Inflammatory macrophage (primary cell): ENCODE measurements at regions not wholly inside any gene's neighbourhood (a gene's known extent, or its start where the extent isn't known, plus 50 kb on each side); places are given as distances from the start of the nearest gene placed in this dataset.

Experiments
- DNase-seq, 2 donors: peaks; one replicate each; pipeline ENCODE4 v3.0.0-alpha.2; 2020 to 2022

DNA sequence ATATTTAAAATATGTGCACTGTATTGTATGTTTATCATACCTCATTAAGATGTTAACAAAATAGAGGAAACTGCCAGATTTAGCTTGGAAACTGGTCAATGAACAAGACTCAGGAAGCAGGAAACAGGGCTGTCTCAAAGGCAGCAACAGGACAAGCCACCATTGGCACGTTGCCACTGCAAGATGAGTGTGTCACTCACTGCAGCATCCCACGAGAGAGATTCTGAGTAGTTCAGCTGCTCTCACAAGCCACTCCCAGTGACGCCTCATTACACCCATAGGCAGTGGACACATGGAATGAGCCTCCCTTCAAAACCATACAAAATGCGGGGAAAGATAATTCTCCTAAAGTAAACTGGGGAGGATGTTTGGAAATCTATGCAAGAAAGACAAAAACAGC is 181.9 kb upstream of the DLGAP1 start:
- no peak for DNase-seq

DNA sequence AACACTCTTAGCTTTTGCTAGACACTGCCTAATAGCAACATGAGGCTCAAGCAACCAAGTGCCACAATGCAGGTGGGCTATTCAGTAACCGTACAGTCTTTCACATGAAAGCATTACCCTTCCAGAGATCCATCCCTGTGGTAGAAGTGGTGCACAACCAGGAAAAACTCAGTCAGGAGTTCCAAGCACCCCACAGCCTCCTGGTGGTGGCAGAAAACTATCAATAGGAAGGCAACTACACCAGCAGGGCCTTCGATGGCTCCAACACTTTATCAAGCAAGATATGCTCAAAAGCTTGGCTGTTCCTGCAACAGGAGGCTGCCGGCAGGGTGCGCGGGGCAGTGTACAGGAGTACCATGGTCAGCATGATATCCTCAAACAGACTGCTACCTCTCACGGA is 176.1 kb upstream of the DLGAP1 start:
- DNase-seq: no peak

GRCh38 chr18:4605212-4605611 is 150.1 kb upstream of the DLGAP1 start:
- no peak for DNase-seq

- DNase-seq: no peak
Observed at GRCh38 chr18:4603955-4604354, 148.8 kb upstream of the DLGAP1 start.

DNA sequence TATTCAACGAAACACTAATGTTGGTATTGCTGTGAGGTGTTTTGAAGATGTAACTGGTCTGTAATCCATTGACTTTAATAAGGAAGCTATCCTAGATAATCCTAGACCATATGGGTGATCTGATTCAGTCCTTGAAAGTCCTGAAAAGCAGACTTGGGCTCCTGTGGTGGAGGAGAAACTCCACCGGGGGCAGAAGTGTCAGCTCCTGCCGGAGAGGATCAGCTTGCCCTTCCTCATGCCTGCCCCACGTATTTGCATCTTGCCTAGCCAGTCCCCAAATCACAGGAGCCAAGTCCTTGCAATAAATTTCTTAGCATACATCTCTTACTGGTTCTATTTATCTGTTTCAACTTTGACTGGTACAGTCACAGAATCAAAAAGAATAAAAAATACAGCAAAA is 144.2 kb upstream of the DLGAP1 start:
- DNase-seq: no peak

GRCh38 chr18:4597301-4597700 is 142.2 kb upstream of the DLGAP1 start:
- no peak for DNase-seq

GRCh38 chr18:4593895-4594294 is 138.8 kb upstream of the DLGAP1 start:
- DNase-seq: no peak

DNA sequence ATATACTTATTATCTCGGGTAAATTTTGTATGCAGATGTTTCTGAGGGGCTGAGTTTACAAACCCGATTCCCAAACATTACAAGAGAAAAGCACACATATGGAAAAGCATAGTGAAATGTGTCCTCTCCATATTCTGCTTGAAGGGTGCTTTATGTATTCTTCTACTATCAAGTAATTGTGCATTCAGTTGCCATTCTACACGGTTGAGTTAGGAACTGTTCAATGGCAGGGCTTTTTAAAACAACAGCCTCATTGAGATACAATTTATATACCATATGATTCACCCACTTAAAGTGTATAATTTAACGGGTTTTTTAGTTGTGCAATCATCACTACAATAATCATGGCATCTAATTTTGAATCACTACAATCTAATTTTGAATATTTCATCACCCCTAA is 138.4 kb upstream of the DLGAP1 start:
- no peak for DNase-seq

GRCh38 chr18:4589056-4589800 is 134.1 kb upstream of the DLGAP1 start:
- no peak for DNase-seq

DNA sequence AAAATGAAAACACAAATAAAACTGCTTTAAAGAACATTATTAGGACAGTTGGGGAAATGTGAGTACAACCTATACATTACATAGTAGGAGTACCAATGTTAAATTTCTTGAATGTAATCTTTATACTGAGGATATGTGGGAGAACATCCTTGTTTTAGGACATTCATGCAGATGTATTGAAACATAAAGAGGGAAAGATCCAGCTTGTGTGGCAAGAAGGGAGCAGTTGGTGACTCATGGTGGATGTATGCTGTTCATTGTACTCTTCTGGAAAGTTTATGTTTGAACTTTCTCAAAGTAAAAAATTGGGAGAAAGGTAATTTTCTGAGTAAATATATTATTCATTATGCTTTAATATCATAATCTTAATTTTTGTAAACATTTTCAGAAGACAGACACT is 132.1 kb upstream of the DLGAP1 start:
- DNase-seq: no peak

- no peak for DNase-seq
Observed at GRCh38 chr18:4586731-4587130, 131.6 kb upstream of the DLGAP1 start.

GRCh38 chr18:4582431-4583335 is 127.6 kb upstream of the DLGAP1 start:
- no peak for DNase-seq

- no peak for DNase-seq
Observed at GRCh38 chr18:4581966-4582365, 126.9 kb upstream of the DLGAP1 start.

DNA sequence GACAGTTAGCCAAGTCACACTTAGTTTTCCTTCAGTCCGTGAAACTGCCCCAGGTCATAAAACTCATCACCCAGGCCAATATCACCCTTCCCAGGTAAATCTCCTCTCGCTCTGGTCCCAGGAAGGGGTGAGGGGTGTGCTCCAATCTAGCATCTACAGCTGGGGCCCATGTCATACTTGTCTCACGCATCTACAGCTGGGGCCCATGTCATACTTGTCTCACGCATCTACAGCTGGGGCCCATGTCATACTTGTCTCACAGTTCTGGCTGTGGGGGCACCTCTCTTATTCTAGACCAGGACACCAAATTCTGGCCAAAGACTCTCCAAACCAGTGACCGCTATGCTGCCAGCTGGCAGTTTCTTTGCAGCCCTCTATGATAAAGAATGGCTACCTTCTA is 123.3 kb upstream of the DLGAP1 start:
- DNase-seq: no peak

DNA sequence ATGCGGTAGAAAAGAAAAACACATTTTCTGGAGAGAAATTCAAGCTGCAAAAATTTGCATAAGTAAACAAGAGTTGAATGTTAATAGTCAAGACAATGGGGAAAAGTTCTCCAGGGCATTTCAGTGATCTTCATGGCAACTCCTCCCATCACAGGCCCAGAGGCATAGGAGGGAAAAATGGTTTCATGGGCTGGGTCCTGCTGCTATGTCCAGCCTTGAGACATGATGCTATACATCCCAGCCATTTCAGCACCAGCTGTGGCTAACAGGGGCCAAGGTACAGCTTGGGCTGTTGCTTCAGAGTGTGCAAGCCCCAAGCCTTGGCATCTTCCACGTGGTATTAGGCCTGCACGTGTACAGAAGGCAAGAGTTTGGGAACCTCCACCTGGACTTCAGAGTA is 118.6 kb upstream of the DLGAP1 start:
- no peak for DNase-seq

- no peak for DNase-seq
Observed at GRCh38 chr18:4557502-4557901, 102.4 kb upstream of the DLGAP1 start.

DNA sequence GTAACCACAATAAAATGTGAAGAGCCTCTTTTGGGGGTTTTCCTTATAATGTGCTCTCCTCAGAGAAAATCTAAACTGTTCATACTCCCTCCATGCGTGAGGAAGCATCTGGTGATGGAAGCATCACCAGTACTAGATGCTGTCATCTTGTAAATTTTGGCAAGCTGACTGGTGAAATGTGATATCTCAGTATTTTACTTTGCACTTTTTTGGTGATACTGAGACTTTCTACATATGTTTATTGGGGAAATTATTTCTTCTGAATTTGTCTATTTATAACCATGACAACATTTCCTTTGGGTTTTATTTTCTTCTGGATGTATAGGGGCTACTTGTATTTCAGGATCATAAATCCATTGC is 95.9 kb upstream of the DLGAP1 start:
- DNase-seq: no peak

DNA sequence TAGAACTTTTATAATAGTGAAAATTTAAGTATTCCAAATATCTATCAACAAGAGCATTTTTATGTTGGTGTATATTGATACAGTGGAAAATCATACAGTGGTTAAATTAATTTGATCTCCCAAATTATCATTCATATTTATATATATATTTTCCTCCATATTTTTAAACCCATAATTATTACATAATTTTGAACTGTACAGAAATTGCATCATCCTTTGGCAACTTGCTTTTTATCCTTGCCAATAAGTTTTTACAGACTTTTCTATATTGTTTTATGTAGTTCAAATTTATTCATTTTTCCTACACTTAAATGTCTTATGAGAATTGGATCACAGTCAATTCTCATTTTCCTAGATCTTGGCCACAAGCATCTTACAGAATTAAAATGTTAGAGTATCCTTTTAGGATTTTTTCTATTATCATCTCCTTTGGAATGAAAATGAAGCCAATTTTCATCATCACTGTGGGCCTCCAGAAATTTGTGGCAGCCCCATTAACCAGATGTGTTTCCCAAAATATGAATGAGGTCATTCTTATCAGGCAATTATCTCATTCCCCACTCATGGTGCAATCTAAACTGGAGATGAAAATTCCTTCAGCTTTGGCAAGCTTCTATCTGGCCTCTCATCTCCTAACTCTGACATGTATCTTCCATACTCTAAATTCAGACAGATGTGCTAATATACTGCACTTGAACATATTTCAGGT is 94.2 kb upstream of the DLGAP1 start:
- DNase-seq: no peak

DNA sequence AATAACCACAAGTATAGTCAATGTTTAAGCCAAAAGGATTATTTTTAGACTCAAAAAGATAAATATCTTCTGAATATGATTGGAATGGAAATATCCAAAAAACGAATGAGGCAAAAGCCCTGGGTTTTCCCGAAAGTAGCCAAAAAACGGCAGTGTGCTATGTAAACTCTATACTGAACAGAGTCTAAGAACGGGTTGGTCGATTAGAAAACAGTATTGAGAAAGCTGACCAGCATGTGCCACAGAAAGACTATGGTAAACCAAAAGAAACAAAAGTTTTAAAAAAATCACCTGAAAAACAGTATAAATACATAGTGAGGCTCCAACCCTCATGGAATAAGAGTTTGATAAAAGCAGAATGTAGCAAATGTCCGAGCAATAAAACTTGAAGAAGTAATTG is 92.0 kb upstream of the DLGAP1 start:
- DNase-seq: no peak

DNA sequence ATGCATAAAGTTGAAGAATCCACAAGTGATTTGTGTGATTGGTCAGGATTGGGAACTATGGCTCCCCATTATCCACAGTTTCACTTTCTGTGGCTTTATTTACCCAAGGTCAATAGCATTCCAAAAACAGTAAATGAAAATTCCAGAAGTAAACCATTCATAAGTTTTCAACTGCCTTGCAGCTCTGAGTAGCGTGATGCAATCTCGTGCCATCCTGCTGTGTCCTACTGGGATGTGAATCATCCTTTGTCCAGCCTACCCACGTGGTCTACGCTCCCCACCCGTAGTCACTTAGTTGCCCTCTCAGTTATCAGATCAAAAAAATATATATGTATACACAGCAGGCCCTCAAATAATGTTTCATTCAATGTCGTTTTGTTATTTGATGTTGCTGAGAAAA is 89.0 kb upstream of the DLGAP1 start:
- DNase-seq: no peak

- no peak for DNase-seq
Observed at GRCh38 chr18:4543711-4544110, 88.6 kb upstream of the DLGAP1 start.

GRCh38 chr18:4541588-4541987 is 86.5 kb upstream of the DLGAP1 start:
- DNase-seq: no peak

DNA sequence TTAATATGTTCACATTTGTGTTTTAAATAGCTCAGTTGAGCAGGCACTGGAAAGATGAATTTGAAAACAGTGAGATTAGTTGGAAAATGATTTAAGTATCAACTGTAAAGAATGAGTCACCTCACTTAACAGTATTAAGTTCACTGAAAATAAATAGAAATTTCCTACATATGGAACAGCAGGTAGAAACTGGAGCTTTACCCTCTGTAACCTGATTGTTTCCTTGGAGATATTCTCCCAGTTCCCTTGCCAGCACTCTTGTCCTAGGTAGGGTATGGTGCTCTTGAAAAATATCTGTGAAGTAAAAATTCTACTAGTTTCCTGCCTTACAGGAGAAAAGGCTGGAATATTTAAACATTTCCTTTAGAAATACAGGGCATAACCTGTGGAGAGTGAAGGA is 81.3 kb upstream of the DLGAP1 start:
- DNase-seq: no peak

GRCh38 chr18:4528405-4528804 is 73.3 kb upstream of the DLGAP1 start:
- DNase-seq: no peak
